Stimulated activated naive B cell treated with anti-CD40 and anti-IgM and Interleukin-4, amounts not matched to agents 10 μg/mL and 1 μg/mL and 100 μg/mL, for 72 hours (primary cell): ENCODE measurements at regions not wholly inside any gene's neighbourhood (a gene's known extent, or its start where the extent isn't known, plus 50 kb on each side); places are given as distances from the start of the nearest gene placed in this dataset.

Experiments
- ATAC-seq, 2 donors: fragments of 150-1000 bp; cut with Tn5 transposase; replicated peaks; 2 replicates each; pipeline ENCODE4 v1.10.0; 2021; ENCODE audit warnings: moderate library complexity in 1 of 2
- DNase-seq: peaks from one replicate; pipeline ENCODE4 v3.0.0; 2021
- H3K27ac Mint-ChIP-seq: one replicate; pipeline ENCODE4 v1.8.0; 2022; ENCODE audit warnings: mild to moderate bottlenecking, mixed read lengths
- H3K27me3 Mint-ChIP-seq, 2 donors: one replicate each; pipeline ENCODE4 v1.8.0; 2022; ENCODE audit warnings: mixed read lengths in 2 of 2
- H3K36me3 Mint-ChIP-seq, 2 donors: one replicate each; pipeline ENCODE4 v1.8.0; 2022; ENCODE audit warnings: mixed read lengths in 2 of 2, mild to moderate bottlenecking in 1 of 2
- H3K4me1 Mint-ChIP-seq, 2 donors: one replicate each; pipeline ENCODE4 v1.8.0; 2022; ENCODE audit warnings: mixed read lengths in 2 of 2, mild to moderate bottlenecking in 1 of 2
- H3K4me3 Mint-ChIP-seq, 2 donors: one replicate each; pipeline ENCODE4 v1.8.0; 2022; ENCODE audit warnings: mild to moderate bottlenecking in 2 of 2, mixed read lengths in 2 of 2, moderate library complexity in 1 of 2
- H3K9me3 Mint-ChIP-seq, 2 donors: one replicate each; pipeline ENCODE4 v1.8.0; 2022; ENCODE audit warnings: mixed read lengths in 2 of 2, mild to moderate bottlenecking in 1 of 2

- peaks cover 34 to 39% of the 10 kb centered on the region in 2 donors for H3K27me3 Mint-ChIP-seq
- H3K9me3 Mint-ChIP-seq = peaks cover 4 to 8% of the 10 kb centered on the region in 2 donors
- ATAC-seq (no peak), DNase-seq (no peak)
- no peaks in the 10 kb centered on the region for H3K4me1 Mint-ChIP-seq
- H3K36me3 Mint-ChIP-seq = no peaks in the 10 kb centered on the region
- no peak overlapping the region for H3K4me3 Mint-ChIP-seq
- no peak overlapping the region for H3K27ac Mint-ChIP-seq
Measured at GRCh38 chr5:1942158-1942557, 59.4 kb upstream of the IRX4 start.

DNA sequence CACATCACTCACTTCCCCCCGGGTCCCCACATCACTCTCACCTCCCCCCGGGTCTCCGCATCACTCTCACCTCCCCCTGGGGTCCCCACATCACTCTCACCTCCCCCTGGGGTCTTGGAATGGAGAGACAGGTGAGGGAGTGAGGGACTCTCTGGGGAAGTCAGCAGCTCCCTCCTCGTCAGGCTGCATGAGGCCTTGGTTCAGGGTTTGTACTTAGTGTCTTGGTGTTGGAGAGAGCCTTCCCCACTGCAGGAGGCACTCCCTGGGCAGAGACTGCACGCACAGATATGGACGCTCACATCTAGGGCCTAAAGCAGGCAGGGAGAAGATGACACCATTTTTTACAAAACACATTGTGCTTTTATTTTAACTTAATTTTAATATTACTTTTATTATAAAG, 56.5 kb upstream of the IRX4 start:
- no peak overlapping the region for H3K4me3 Mint-ChIP-seq
- no peak for DNase-seq
- H3K4me1 Mint-ChIP-seq = no peaks in the 10 kb centered on the region
- no peak for ATAC-seq
- H3K27me3 Mint-ChIP-seq = peaks cover 28 to 40% of the 10 kb centered on the region in 2 donors
- H3K36me3 Mint-ChIP-seq = no peaks in the 10 kb centered on the region
- H3K27ac Mint-ChIP-seq = no peak overlapping the region
- H3K9me3 Mint-ChIP-seq = peaks cover 6 to 8% of the 10 kb centered on the region in 2 donors

DNA sequence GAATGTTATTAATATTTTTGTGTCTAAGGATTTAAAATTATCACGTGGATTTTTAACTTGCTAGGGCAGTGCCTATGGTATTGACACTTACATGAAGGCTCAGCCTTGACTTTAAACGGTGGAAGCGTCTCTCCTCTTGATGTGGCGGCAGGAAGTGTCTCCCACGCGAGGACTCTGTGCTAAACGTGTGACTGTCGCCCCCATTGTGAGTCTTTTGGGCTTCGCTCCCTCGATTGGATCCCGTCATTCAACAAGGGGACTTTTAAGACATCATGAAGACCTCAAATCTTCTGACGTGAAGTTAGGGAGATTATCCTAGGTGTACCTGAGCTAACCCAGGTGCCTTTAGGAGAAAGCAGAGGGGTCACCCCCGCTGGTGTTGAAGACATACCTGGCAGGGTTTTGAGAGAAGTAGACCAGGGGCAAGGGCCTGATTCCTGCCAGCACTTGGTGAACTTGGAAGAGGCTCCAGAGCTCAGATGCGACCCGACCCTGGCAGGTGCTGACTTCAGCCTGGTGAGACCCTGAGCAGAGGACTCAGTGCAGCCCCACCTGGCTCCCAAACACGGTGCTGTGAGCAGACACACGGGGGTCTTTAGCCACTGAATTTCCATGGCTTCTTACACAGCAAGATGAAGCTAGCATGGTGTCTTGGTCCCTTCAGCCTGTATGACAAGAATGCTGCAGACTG, 55.7 kb upstream of the IRX4 start:
- H3K27me3 Mint-ChIP-seq = peaks cover 20 to 39% of the 10 kb centered on the region in 2 donors
- no peak overlapping the region for H3K27ac Mint-ChIP-seq
- no peak for DNase-seq
- H3K4me1 Mint-ChIP-seq = no peaks in the 10 kb centered on the region
- ATAC-seq = no peak
- H3K36me3 Mint-ChIP-seq = no peaks in the 10 kb centered on the region
- H3K4me3 Mint-ChIP-seq = no peak overlapping the region
- peaks cover 4 to 6% of the 10 kb centered on the region in 2 donors for H3K9me3 Mint-ChIP-seq

GRCh38 chr5:1937590-1937989, 54.9 kb upstream of the IRX4 start:
- H3K4me1 Mint-ChIP-seq = no peaks in the 10 kb centered on the region
- no peaks in the 10 kb centered on the region for H3K36me3 Mint-ChIP-seq
- no peak overlapping the region for H3K27ac Mint-ChIP-seq
- no peak for DNase-seq
- peaks cover 4 to 5% of the 10 kb centered on the region in 2 donors for H3K9me3 Mint-ChIP-seq
- ATAC-seq = no peak
- H3K27me3 Mint-ChIP-seq = peaks cover 19 to 38% of the 10 kb centered on the region in 2 donors
- H3K4me3 Mint-ChIP-seq = no peak overlapping the region

DNA sequence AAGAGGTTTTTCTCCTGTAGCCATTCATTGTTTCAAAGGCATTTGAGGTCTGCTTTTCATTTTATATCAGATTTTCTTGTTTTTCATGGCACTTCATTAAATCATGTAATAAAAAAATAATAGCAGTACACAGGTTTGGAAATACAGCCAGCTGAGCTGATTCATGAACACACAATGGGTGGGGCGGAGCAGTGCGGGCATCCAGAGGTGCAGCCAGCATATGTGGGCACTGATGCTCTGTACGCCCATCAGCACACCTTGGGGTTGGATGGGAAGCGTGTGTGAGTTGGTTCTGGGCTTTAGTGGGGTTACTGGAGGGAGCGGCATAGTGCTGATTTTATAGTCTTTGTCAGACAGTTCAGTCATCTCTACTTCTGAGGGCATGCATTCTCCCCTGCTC, 54.2 kb upstream of the IRX4 start:
- no peak overlapping the region for H3K27ac Mint-ChIP-seq
- peaks cover 16 to 31% of the 10 kb centered on the region in 2 donors for H3K27me3 Mint-ChIP-seq
- no peaks in the 10 kb centered on the region for H3K4me1 Mint-ChIP-seq
- ATAC-seq (no peak), DNase-seq (no peak)
- H3K9me3 Mint-ChIP-seq = peaks cover 1 to 2% of the 10 kb centered on the region in 2 donors
- H3K36me3 Mint-ChIP-seq = no peaks in the 10 kb centered on the region
- H3K4me3 Mint-ChIP-seq = no peak overlapping the region

GRCh38 chr5:1936413-1936812, 53.7 kb upstream of the IRX4 start:
- H3K4me3 Mint-ChIP-seq = no peak overlapping the region
- H3K4me1 Mint-ChIP-seq = no peaks in the 10 kb centered on the region
- H3K27ac Mint-ChIP-seq = no peak overlapping the region
- H3K9me3 Mint-ChIP-seq = peaks cover 0 to 2% of the 10 kb centered on the region in 2 donors
- DNase-seq = no peak
- ATAC-seq = no peak
- peaks cover 15 to 30% of the 10 kb centered on the region in 2 donors for H3K27me3 Mint-ChIP-seq
- no peaks in the 10 kb centered on the region for H3K36me3 Mint-ChIP-seq

- H3K4me1 Mint-ChIP-seq = no peaks in the 10 kb centered on the region
- H3K4me3 Mint-ChIP-seq = no peak overlapping the region
- H3K9me3 Mint-ChIP-seq = peaks cover 0 to 2% of the 10 kb centered on the region in 2 donors
- H3K27ac Mint-ChIP-seq = no peak overlapping the region
- ATAC-seq = no peak
- H3K36me3 Mint-ChIP-seq = no peaks in the 10 kb centered on the region
- DNase-seq = no peak
- H3K27me3 Mint-ChIP-seq = peaks cover 15 to 30% of the 10 kb centered on the region in 2 donors
Measured at GRCh38 chr5:1934801-1935429, 52.2 kb upstream of the IRX4 start.

DNA sequence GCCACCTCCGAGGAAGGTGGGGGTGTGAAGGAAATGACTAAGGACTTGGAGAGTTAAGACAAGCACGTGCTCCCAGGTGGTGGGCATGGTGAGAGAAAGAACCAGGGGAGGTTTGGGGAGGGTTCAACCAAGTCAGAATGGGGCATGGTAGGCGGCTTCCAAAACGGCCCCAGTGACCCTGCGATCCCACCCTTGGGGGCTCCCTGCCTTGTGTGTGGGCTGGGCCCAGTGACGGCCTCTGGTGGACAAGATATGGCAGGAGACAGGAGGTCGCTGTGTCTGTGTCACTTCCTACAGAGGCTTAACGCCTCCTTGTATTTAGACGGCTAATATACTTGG, 51.3 kb upstream of the IRX4 start:
- H3K27me3 Mint-ChIP-seq = peaks cover 12 to 30% of the 10 kb centered on the region in 2 donors

DNA sequence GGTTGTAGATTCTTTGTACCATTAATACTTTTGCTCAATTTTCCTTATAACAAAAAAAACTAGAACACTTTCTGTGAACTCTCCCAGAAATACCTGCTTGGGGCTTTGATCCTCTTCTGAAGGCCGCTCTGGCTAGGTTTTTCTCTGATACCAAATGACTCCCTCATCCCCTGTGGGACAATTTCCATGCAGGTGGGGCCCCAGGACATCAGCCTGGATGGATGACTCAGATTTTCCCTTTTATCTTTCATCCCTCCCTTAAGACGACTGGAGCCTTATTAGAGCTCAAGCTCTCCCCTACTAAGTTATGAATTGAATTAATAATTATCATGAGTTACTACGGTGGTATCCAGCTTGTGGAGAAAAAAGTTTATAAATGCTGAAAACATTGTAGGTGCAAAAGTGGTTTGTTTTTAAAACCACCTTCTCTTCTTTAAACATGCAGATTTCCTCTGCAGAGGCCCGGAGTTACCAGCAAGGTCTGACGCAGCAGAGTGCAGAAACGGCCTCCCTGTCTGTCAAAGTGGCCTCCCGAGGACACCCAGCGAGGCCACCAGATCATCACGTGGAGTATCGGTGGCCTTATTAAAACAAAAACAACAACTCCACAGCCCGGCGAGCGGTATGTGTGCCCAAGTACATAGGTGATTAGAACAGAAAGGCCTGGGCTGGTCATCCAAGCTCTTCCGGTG, 50.8 kb upstream of the IRX4 start:
- peaks cover 0 to 2% of the 10 kb centered on the region in 2 donors for H3K9me3 Mint-ChIP-seq
- H3K36me3 Mint-ChIP-seq = no peaks in the 10 kb centered on the region
- no peaks in the 10 kb centered on the region for H3K4me1 Mint-ChIP-seq
- peaks cover 12 to 30% of the 10 kb centered on the region in 2 donors for H3K27me3 Mint-ChIP-seq
- no peak for DNase-seq
- no peak for ATAC-seq
- no peak overlapping the region for H3K4me3 Mint-ChIP-seq
- H3K27ac Mint-ChIP-seq = no peak overlapping the region

More for the DNA sequence above, 51.3 kb upstream of the IRX4 start:
- DNase-seq (no peak), ATAC-seq (no peak)
- Mint-ChIP-seq H3K4me1 (no peaks in the 10 kb centered on the region), H3K36me3 (no peaks in the 10 kb centered on the region), H3K9me3 (peaks cover 0 to 2% of the 10 kb centered on the region in 2 donors), H3K4me3 (no peak overlapping the region), H3K27ac (no peak overlapping the region)
